ENCODE measurements at regions not wholly inside any gene's neighbourhood (a gene's known extent, or its start where the extent isn't known, plus 50 kb on each side); places are given as distances from the start of the nearest gene placed in this dataset.
"Not testable (repeated sequence)": the region's sequence is repeated elsewhere in the genome, so short reads cannot be mapped to it uniquely, and the experiment has no call there.

GRCh38 chr7:69052-69451, 123.3 kb upstream of the FAM20C start:
- DNase-seq (ENCODE audit: low spot score), result not testable (repeated sequence)

GRCh38 chr7:69499-70123, 122.8 kb upstream of the FAM20C start:
- DNase-seq (ENCODE audit: low spot score), result not testable (repeated sequence)

GRCh38 chr7:70207-70606, 122.2 kb upstream of the FAM20C start:
- not testable (repeated sequence) for DNase-seq (ENCODE audit: low spot score)

- not testable (repeated sequence) for DNase-seq (ENCODE audit: low spot score)
Observed at GRCh38 chr7:70989-71388, 121.4 kb upstream of the FAM20C start.

GRCh38 chr7:72266-73057, 119.9 kb upstream of the FAM20C start:
- DNase-seq (ENCODE audit: low spot score), result not testable (repeated sequence)

- not testable (repeated sequence) for DNase-seq (ENCODE audit: low spot score)
Observed at GRCh38 chr7:73058-73331, 119.4 kb upstream of the FAM20C start.

GRCh38 chr7:74008-74540, 118.3 kb upstream of the FAM20C start:
- DNase-seq (ENCODE audit: low spot score), result not testable (repeated sequence)

- not testable (repeated sequence) for DNase-seq (ENCODE audit: low spot score)
Observed at GRCh38 chr7:75511-75910, 116.9 kb upstream of the FAM20C start.

GRCh38 chr7:76202-76601, 116.2 kb upstream of the FAM20C start:
- DNase-seq (ENCODE audit: low spot score), result not testable (repeated sequence)

- not testable (repeated sequence) for DNase-seq (ENCODE audit: low spot score)
Observed at GRCh38 chr7:76829-77395, 115.5 kb upstream of the FAM20C start.

- DNase-seq (ENCODE audit: low spot score), result not testable (repeated sequence)
Observed at GRCh38 chr7:78862-79261, 113.5 kb upstream of the FAM20C start.

GRCh38 chr7:79400-80055, 112.8 kb upstream of the FAM20C start:
- DNase-seq (ENCODE audit: low spot score), result not testable (repeated sequence)

- DNase-seq (ENCODE audit: low spot score), result no peak
Observed at GRCh38 chr7:80259-81067, 111.9 kb upstream of the FAM20C start.

- no peak for DNase-seq (ENCODE audit: low spot score)
Observed at GRCh38 chr7:81068-81925, 111.1 kb upstream of the FAM20C start.

- DNase-seq (ENCODE audit: low spot score), result no peak
Observed at GRCh38 chr7:81926-82756, 110.2 kb upstream of the FAM20C start.

- no peak for DNase-seq (ENCODE audit: low spot score)
Observed at GRCh38 chr7:82757-83155, 109.6 kb upstream of the FAM20C start.

- DNase-seq (ENCODE audit: low spot score), result no peak
Observed at GRCh38 chr7:83441-83840, 108.9 kb upstream of the FAM20C start.

GRCh38 chr7:83861-84632, 108.3 kb upstream of the FAM20C start:
- DNase-seq (ENCODE audit: low spot score), result no peak

GRCh38 chr7:84633-85020, 107.7 kb upstream of the FAM20C start:
- no peak for DNase-seq (ENCODE audit: low spot score)
